ENCODE measurements at regions not wholly inside any gene's neighbourhood (a gene's known extent, or its start where the extent isn't known, plus 50 kb on each side); places are given as distances from the start of the nearest gene placed in this dataset.

DNA sequence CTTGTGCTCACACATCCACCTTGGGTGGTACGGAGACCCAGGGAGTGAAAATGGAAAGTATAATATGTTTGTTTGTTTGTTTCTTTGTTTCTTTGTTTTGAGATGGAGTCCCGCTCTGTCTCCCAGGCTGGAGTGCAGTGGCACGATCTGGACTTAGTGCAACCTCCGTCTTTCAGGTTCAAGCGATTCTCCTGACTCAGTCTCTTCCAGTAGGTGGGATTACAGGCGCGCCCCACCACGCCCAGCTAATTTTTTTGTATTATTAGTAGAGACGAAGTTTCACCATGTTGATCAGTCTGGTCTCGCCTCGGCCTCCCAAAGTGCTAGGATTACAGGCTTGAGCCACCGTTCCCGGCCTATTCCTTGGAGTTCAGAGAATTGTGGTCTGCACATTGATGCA is 115.4 kb downstream of the TRIM27 start:
- TF ChIP-seq CTCF (conservative IDR thresholded peaks at IDR 0.05) = no peak
- no peak for TF ChIP-seq EZH2 (IDR thresholded peaks at IDR 0.05; ENCODE audit: low read depth)

Data from PC-9 (cell line).